SK-N-SH treated with all-trans-retinoic acid at 6 μM for 48 hours (cell line): ENCODE measurements at regions not wholly inside any gene's neighbourhood (a gene's known extent, or its start where the extent isn't known, plus 50 kb on each side); places are given as distances from the start of the nearest gene placed in this dataset.

Experiments used
- ATAC-seq: fragments of 200-7000 bp; cut with Tn5 transposase; 3 replicates; pipeline ENCODE4 v1.9.1; 2020; ENCODE audit warnings: mild to moderate bottlenecking, moderate library complexity
- ARNTL ChIP-seq: fragments of 450-650 bp; formaldehyde crosslinking; IDR thresholded peaks from 2 replicates; pipeline ENCODE4 v1.5.0; 2020; ENCODE audit warnings: low read depth, mild to moderate bottlenecking, moderate library complexity, borderline replicate concordance
- BACH2 ChIP-seq: fragments of 250-450 bp; sonication (Bioruptor Pico); IDR thresholded peaks from 2 replicates; pipeline ENCODE4 v1.9.0; 2021; ENCODE audit warnings: mild to moderate bottlenecking, borderline replicate concordance
- CREB5 ChIP-seq: fragments of 250-450 bp; sonication (Bioruptor Pico); IDR thresholded peaks from 2 replicates; pipeline ENCODE4 v1.5.1; 2020; ENCODE audit warnings: low read depth, mild to moderate bottlenecking, moderate library complexity
- CSRNP3 ChIP-seq: fragments of 250-450 bp; sonication (Bioruptor Pico); IDR thresholded peaks from 2 replicates; pipeline ENCODE4 v1.5.1; 2021; ENCODE audit warnings: mild to moderate bottlenecking, moderate library complexity
- ESRRG ChIP-seq: fragments of 250-450 bp; sonication (Bioruptor Pico); IDR thresholded peaks from 2 replicates; pipeline ENCODE4 v1.6.1; 2021; ENCODE audit warnings: mild to moderate bottlenecking
- GLIS3 ChIP-seq: fragments of 250-450 bp; sonication (Bioruptor Pico); IDR thresholded peaks from 2 replicates; pipeline ENCODE4 v1.5.0; 2020; ENCODE audit warnings: mild to moderate bottlenecking, moderate library complexity
- ISL1 ChIP-seq: fragments of 250-450 bp; sonication (Bioruptor Pico); IDR thresholded peaks from 2 replicates; pipeline ENCODE4 v2.1.2; 2022; ENCODE audit warnings: mild to moderate bottlenecking, moderate library complexity
- OSR1 ChIP-seq: fragments of 250-450 bp; sonication (Bioruptor Pico); IDR thresholded peaks from 2 replicates; pipeline ENCODE4 v1.8.0; 2022; ENCODE audit warnings: moderate library complexity, mild to moderate bottlenecking, inconsistent platforms
- PATZ1 ChIP-seq: fragments of 250-450 bp; sonication (Bioruptor Pico); IDR thresholded peaks from 2 replicates; pipeline ENCODE4 v1.8.0; 2020; ENCODE audit warnings: mild to moderate bottlenecking, moderate library complexity, borderline replicate concordance
- POU6F1 ChIP-seq: fragments of 250-450 bp; sonication (Bioruptor Pico); IDR thresholded peaks from 2 replicates; pipeline ENCODE4 v1.8.0; 2021; ENCODE audit warnings: low read depth, mild to moderate bottlenecking, moderate library complexity, borderline replicate concordance
- RARB ChIP-seq: fragments of 250-450 bp; sonication (Bioruptor Pico); IDR thresholded peaks from 2 replicates; pipeline ENCODE4 v1.8.0; 2021; ENCODE audit warnings: mild to moderate bottlenecking, moderate library complexity
- SNAI2 ChIP-seq: fragments of 250-450 bp; sonication (Bioruptor Pico); IDR thresholded peaks from 2 replicates; pipeline ENCODE4 v1.5.0; 2020; ENCODE audit warnings: mild to moderate bottlenecking, moderate library complexity
- TCF4 ChIP-seq: fragments of 250-450 bp; sonication (Bioruptor Pico); IDR thresholded peaks from 2 replicates; pipeline ENCODE4 v1.8.0; 2021; ENCODE audit warnings: mild to moderate bottlenecking, moderate library complexity, borderline replicate concordance
- TOX ChIP-seq: fragments of 250-450 bp; sonication (Bioruptor Pico); IDR thresholded peaks from 2 replicates; pipeline ENCODE4 v1.8.0; 2021; ENCODE audit warnings: mild to moderate bottlenecking, moderate library complexity, borderline replicate concordance
- TSHZ2 ChIP-seq: fragments of 250-450 bp; sonication (Bioruptor Pico); IDR thresholded peaks from 2 replicates; pipeline ENCODE4 v1.5.0; 2020; ENCODE audit warnings: mild to moderate bottlenecking, moderate library complexity
- ZC3H10 ChIP-seq: fragments of 250-450 bp; sonication (Bioruptor Pico); IDR thresholded peaks from 2 replicates; pipeline ENCODE4 v1.5.1; 2021; ENCODE audit warnings: mild to moderate bottlenecking, moderate library complexity
- ZFP3 ChIP-seq: fragments of 250-450 bp; sonication (Bioruptor Pico); IDR thresholded peaks from 2 replicates; pipeline ENCODE4 v1.5.0; 2020; ENCODE audit warnings: mild to moderate bottlenecking, moderate library complexity
- ZFP30 ChIP-seq: fragments of 450-650 bp; formaldehyde crosslinking; IDR thresholded peaks from 2 replicates; pipeline ENCODE4 v1.5.0; 2022; ENCODE audit warnings: mild to moderate bottlenecking, moderate library complexity
- ZNF565 ChIP-seq: fragments of 450-650 bp; formaldehyde crosslinking; conservative IDR thresholded peaks from 2 replicates; pipeline ENCODE4 v1.5.0; 2020; ENCODE audit warnings: low read depth, mild to moderate bottlenecking, moderate library complexity
- ZNF8 ChIP-seq: fragments of 450-650 bp; formaldehyde crosslinking; IDR thresholded peaks from 2 replicates; pipeline ENCODE4 v1.5.0; 2020; ENCODE audit warnings: mild to moderate bottlenecking, moderate library complexity

GRCh38 chr5:4628645-4629385 is 511.3 kb upstream of the ADAMTS16 start:
- no peak for ATAC-seq
- TF ChIP-seq CREB5 (CRISPR knock-in tag): no peak
- TF ChIP-seq OSR1 (CRISPR knock-in tag): no peak
- TF ChIP-seq RARB (CRISPR knock-in tag): no peak
- TF ChIP-seq ZFP3 (CRISPR knock-in tag): no peak
- no peak for TF ChIP-seq POU6F1 (CRISPR knock-in tag)
- TF ChIP-seq ISL1 (CRISPR knock-in tag): no peak
- TF ChIP-seq BACH2 (CRISPR knock-in tag): no peak
- no peak for TF ChIP-seq ZC3H10 (CRISPR knock-in tag)
- no peak for TF ChIP-seq ZFP30 (CRISPR knock-in tag)
- no peak for TF ChIP-seq ZNF8 (CRISPR knock-in tag)
- TF ChIP-seq TCF4 (CRISPR knock-in tag): no peak
- TF ChIP-seq GLIS3 (CRISPR knock-in tag): no peak
- TF ChIP-seq ZNF565 (CRISPR knock-in tag): no peak

- no peak for ATAC-seq
- TF ChIP-seq ARNTL (CRISPR knock-in tag) (no peak), TOX (CRISPR knock-in tag) (no peak), OSR1 (CRISPR knock-in tag) (no peak), TCF4 (CRISPR knock-in tag) (no peak), ZFP3 (CRISPR knock-in tag) (no peak), CREB5 (CRISPR knock-in tag) (no peak), PATZ1 (CRISPR knock-in tag) (no peak), CSRNP3 (CRISPR knock-in tag) (no peak), TSHZ2 (no peak), BACH2 (CRISPR knock-in tag) (no peak), ZNF565 (CRISPR knock-in tag) (no peak), POU6F1 (CRISPR knock-in tag) (no peak), RARB (CRISPR knock-in tag) (no peak), SNAI2 (CRISPR knock-in tag) (no peak), ESRRG (CRISPR knock-in tag) (no peak)
These were observed 510.1 kb upstream of the ADAMTS16 start for GRCh38 chr5:4630031-4630430.
